ENCODE measurements at regions not wholly inside any gene's neighbourhood (a gene's known extent, or its start where the extent isn't known, plus 50 kb on each side); places are given as distances from the start of the nearest gene placed in this dataset.

DNA sequence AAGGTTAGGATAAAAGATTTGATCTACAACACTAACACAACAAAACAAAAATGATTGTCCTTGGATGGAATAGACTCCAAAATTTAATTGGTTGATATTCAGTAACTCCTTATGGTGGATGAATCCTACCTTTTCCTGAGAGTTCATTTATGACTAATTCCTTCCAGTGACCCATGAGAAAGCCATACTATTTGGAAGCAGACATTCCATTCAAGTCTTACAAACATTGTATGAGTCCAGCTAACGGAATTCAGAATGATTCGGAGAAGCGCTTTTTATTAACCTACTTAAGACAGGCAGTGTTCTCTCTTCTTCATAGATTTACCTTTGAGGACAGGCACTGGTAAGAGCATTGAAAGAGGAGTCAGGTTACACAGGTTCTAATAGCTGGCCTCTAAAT lies 155.6 kb upstream of the ZNF648 start:
- TF ChIP-seq, protein P1, sequence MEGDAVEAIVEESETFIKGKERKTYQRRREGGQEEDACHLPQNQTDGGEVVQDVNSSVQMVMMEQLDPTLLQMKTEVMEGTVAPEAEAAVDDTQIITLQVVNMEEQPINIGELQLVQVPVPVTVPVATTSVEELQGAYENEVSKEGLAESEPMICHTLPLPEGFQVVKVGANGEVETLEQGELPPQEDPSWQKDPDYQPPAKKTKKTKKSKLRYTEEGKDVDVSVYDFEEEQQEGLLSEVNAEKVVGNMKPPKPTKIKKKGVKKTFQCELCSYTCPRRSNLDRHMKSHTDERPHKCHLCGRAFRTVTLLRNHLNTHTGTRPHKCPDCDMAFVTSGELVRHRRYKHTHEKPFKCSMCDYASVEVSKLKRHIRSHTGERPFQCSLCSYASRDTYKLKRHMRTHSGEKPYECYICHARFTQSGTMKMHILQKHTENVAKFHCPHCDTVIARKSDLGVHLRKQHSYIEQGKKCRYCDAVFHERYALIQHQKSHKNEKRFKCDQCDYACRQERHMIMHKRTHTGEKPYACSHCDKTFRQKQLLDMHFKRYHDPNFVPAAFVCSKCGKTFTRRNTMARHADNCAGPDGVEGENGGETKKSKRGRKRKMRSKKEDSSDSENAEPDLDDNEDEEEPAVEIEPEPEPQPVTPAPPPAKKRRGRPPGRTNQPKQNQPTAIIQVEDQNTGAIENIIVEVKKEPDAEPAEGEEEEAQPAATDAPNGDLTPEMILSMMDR (IDR thresholded peaks at IDR 0.05) = no peak
- TF ChIP-seq POLR2A (IDR thresholded peaks at IDR 0.05) = no peak

All from Peyer's patch (tissue), 4 donors.